Daoy (cell line): ENCODE measurements at regions not wholly inside any gene's neighbourhood (a gene's known extent, or its start where the extent isn't known, plus 50 kb on each side); places are given as distances from the start of the nearest gene placed in this dataset.

Experiments used
- DNase-seq: peaks from one replicate; pipeline ENCODE4 v3.0.0-alpha.2; 2015; ENCODE audit warnings: low read depth

DNA sequence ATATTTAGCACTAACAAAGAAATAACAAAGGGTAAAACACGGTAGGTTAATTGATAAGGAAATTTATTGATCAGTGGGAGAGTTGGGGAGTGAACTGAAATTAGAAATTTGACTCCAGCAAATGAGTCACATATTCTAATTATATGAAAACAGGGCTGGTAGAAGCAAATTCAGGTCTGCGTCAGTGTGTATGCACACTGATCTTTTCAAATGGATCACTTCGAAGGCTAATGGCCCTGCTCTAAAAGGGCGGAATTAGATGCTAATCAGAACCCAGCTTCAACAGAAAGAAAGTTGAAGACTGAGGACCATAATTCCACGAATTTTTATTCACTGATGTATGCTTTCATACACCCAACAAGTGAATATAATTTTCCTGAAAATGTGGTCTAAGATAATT lies 762.4 kb upstream of the DPPA4 start:
- DNase-seq, result no peak

DNA sequence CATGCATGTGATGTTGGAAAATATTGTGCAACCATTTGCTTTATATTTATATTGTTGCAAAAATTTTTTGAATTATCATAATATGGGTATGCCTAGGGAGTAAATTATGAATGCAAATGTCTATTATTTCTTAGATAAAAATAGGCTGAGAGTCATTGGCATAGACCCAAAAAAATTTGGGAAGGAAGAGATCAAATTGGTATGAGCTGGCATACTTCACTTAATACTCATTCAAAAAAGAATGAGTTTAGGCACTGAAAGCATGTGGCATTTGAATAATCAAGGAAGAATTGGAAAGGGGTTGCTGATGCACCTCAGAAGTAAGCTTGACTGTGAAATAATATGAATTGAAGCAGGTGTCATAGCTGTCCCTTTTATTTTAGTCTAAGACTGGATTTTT lies 764.0 kb upstream of the DPPA4 start:
- DNase-seq, result no peak

DNA sequence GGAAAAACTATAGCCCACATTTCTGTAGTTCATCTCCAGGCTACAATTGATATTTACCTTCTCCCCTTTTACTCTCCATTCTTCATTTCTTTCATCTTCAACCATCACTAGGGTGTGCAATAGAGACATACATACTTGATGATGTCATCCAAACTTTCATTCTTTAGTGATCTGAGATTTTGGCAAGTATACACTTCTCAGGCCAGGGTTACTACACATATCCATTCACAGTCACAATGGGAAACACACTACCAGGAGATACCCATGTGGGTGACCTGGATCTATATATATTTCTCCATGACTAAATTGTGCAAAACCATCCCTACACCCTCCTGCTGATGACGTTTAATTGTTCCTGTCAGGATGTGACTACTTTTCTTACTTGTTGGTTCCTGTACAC lies 769.5 kb upstream of the DPPA4 start:
- DNase-seq, result no peak

DNA sequence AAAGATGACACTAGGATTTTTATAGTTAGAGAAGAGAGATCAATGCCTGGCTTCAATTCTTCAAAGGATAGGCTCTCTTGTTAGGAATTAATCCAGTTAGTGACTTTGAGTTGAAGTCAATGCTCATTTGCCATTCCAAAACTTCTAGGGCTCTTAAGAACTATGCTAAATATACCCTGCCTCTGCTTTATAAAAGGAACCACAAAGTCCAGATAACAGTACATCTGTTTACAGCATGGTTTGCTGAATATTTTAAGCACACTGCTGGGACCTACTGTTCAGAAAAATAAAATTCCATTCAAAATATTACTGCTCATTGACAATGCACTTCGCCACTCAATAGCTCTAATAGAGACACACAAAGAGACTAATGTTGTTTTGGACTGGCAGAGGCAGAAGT lies 786.6 kb upstream of the DPPA4 start:
- DNase-seq, result no peak

DNA sequence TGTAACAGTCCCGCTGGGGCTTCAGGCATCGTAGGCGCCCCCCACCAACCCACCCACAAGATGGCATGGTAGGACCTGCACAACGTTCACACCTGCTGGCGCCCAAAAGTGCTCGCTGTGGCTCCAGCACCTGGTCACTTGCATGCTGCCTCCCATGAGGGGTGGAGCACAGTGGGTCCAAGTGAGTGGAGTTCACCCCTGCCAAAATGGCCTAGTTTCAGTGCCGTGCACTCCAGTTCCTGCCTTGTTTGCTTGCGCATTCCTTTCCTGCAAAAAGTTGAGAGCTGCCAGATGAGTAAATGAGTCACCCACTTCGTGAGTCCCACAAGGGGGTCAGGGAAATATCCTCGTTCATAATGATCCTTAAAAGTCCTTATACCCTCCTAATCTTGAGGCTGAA lies 788.7 kb upstream of the DPPA4 start:
- no peak for DNase-seq

DNA sequence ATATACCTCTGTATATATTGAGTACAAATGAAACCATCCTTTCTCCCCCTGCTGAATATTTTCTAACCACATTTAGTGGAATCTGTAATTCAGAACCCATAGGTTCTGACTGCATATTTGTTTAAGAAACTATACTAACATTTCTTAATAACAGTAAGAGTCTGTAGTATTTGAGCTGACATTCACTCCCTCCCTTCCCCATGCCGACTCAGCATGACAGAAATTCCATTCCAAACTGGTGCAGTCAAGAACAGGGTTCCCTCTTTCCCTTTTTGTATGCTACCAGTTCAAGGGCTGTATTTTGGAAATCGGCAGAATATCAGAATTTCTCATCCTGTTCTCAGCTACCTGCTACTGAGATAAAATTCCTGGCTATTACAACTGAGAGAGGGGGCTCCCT lies 796.6 kb upstream of the DPPA4 start:
- no peak for DNase-seq

DNA sequence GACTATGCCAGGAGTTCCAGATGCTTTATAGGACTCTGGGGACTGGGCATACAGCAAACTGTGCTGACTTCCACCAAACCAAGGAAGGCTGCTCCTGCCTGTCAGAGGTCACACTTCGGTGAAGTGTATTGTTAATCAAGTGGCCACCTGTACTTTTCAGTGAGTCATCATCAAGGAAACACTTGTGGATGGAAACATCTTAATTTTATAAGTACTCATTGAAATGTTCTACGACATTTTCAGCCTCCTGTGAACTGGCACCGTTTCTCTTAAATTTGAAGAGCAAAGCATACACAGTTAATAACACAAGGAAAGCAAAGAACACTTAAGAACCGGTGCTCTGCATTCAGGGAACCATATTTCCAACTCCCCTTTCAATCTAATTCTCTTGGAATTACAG lies 801.7 kb upstream of the DPPA4 start:
- no peak for DNase-seq

DNA sequence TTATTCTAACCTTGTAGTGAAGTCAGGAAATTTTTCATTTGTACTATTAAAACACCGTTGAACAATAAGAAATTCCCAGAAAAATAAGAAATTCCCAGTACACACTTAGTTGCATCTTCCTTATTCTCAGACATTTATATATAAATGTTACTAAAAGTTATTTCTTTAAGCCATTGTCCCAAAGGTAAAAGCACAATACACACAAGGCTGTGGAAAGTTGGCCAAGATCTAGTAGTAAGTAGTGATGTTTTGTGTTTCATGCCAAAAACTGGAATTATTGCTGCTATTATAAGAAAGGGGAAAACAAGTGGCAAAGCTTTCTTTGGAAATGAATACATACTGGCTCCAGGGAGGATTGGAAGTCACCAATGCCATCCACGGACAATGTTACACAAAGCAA lies 802.5 kb upstream of the DPPA4 start:
- no peak for DNase-seq

DNA sequence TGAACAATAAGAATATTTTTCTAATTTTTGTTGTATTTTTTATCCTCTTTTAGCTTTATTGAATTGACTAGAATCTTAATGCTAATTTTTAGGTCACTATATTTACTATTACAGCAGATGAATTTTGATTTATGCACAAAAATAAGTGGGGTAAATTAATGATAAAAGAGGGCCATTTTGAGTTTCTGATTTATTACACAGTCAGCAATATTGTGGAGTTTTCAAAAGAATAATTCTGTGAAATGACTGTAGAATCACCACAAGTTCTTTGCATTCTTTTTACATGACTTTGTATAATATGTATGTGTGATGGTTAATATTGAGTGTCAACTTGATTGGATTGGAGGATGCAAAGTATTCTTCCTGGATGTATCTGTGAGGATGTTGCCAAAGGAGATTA lies 812.4 kb upstream of the DPPA4 start:
- no peak for DNase-seq

DNA sequence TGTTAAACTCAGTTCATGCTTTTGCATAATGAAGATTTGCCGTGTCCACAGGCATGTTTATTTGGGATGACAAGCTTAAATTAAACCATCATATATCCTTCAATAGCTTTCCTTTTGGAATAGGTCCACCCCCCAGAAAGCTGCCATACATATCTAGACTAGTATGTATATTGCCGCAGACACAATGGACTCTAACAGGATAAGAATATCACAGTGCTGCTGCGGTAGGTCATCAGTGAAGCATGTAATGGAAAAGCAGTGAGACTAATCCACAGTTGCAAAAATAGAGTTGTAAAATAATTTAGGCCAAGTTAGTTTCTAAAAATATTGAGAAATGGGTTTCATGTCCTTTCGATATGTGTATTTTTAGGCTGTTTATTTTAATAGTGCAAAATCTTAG lies 819.9 kb upstream of the DPPA4 start:
- DNase-seq, result no peak

DNA sequence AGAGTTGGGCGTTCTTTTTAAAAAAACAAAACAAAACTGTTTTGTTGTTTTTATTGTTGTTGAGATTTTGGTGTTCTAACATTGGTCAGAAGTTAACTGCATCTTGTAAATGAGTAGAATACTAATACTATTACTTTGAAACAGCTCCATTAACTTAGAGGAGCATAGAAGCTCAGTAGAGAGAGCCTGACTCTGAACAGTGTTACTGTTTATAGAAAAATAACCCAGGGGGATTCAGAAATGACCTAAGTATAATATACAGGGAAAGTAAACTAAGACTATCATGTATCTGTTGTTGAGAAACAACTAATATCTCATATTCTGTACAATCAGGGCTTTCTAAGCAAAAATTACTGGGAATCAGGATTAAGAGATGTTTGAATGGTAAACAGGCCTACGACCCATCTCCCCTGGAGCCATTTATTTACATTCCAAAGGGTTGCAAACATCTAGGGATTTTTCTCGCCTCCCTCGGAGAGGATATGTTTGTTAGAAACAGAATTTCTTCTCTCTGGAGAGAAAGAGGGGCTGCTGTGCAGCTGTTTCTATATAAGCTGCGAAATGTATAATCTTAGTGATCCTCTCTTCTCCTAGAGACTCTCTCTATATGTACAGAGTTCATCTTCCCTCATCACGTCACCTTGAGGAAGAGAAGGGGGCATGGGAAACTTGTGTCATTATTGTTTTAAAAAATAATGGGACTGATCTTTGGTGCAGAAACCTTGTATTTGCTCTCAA lies 827.5 kb upstream of the DPPA4 start:
- DNase-seq, result no peak

DNA sequence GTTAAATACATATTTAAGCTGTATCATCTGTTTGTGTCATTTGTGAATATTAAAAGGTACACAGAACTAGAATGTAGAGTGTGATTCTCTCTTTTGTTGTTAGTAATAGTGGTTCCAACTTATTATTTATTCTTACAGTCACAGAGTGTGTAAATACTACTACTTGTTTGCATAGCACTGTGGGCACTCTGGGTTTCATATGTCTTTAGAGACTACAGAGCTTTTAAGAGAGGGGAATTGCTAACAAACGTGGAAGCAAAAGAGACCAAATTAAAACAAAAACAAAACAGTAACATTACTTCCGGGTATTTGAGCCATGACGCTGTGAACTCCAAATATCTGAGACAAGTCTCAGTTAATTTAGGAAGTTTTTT lies 828.0 kb upstream of the DPPA4 start:
- DNase-seq, result no peak

DNA sequence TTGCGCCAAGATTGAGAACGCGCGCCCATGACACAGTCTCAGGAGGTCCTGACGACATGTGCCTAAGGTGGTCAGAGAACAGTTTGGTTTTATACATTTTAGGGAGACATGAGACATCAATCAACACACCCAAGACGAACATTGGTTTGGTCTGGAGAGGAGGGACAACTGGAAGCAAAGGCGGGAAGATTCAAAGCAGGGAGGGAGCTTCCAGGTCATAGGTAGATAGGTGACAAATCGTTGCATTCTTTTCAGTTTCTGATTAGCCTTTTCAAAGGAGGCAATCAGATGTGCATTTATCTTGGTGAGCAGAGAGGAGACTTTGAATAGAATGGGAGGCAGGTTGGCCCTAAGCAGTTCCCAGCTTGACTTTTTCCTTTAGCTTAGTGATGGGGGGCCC lies 828.4 kb upstream of the DPPA4 start:
- DNase-seq, result no peak

DNA sequence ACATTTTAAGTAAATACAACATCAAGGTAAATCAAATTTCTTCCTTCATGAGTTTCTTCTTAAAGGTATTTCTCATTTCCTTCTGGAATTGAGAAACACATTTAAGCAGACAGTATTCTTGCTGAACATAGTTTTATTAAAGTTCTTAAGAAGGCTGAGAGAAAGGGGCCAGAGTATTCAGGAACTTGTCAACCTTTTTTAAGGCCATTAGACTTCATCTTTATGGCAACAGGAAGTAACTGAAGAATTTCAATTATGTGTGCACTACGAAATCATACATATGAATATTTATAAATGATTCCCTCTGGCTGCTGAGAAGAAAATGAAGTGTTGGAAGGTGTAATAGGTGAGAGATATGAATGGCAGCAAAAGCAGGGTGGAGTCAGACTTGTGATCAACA lies 829.4 kb upstream of the DPPA4 start:
- no peak for DNase-seq

DNA sequence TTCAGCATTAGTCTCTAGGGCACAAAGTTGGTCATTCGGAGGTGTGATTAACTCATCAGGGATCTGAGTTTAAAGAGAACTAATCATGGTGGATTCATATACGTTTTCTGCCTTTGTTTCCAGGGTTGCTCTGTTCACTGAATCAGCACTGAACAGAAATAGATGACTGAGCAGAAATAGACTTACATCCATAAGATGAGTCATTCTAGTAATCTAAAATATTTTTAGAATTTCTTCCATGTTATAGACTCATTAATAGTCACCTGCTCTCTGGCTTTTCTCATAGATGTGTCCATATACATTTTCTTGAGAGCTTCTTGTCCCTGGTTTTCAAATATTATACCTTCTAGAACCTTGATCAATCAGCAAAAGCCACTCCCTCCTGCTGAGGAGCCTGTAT lies 837.6 kb upstream of the DPPA4 start:
- DNase-seq, result no peak

DNA sequence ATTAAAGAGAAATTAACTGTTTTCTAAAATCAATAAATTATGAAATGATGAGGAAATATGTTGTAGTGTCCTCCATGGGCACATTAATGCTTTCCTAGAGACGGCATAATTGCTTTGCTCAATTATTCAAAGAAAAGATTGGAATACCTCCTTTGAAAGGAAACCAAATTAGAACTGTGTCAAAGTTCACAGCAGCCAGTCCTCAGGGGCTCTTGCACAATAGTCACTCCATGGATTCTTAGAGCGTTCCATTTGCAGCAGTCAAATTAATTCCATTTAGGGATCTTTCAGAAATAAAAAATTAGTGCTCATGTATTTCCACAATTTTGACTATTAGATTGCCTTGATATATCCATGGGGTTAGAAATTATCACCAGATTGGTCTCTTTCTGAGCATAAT lies 841.6 kb upstream of the DPPA4 start:
- no peak for DNase-seq

DNA sequence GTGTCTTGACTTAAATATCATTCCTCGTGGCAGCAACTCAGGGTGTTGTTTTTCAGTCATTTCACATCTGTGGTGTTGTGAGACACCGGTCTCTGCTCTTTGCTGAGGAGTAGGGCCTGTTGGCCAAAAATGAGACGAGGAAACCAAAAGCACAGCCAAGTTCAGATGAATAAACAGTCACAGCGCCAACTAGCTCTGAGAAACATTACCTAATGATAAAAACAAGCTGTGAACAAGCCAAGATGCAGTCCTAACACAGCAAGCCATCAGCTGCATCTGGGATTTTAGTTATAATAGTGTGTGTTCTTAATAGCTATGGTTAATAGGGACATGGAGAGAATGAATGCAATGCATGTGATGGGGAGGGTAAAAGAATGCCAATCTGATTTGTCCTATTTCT lies 843.4 kb upstream of the DPPA4 start:
- DNase-seq, result no peak

DNA sequence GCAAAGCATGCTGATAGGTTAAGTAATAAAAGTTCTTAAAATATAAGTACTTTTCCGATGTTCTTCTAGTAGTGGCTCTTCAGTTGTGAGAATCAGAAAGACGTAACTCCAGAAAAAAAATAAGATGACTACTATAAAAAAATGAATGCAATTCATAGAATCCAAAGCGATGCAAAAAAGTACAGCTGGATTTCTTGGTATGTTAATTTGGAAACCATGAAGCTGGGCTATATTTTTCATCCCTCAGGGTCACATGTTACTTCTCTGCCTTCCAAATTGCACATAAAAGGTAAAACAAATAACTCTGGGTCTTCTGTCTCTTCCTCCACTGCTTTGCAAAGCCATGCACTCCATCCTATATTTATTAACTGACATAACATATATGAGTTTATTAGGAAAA lies 843.9 kb upstream of the DPPA4 start:
- no peak for DNase-seq

DNA sequence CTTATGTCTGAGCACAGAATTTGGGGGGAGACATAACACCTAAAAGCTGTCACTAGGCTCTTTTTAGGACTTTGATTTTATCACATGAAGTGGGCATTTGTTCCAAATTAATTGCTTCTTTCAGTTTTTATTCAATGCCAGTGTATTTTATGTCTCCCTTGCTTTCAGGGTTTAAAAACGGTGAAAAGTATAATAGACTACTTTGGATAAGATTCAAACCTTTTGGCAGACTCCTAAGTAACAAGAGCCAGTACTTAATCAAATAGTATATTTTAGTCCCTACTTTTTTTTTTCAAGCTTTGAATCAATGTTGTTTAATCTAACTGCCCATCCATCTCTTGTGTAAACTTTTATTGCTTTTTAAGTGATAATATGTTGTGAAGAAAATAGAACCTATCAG lies 847.2 kb upstream of the DPPA4 start:
- DNase-seq, result no peak

DNA sequence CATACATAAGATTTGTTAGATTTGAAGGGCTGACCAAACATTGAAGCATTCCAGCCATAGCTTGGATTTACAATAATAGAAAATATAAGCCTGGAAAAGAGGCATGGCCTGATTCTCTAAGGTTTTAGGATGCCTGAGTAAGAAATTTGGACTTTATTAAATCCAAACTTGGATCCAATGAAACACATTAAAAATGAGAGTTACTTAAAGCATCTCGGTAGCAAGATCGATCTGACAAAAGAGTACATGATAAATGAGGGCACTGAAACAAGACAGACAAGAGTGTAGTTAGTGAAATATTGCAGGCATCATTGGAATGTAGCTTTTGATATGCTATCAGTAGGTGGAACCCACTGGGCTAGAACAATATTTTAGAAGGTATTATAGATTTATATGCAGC lies 855.7 kb upstream of the DPPA4 start:
- DNase-seq, result no peak

DNA sequence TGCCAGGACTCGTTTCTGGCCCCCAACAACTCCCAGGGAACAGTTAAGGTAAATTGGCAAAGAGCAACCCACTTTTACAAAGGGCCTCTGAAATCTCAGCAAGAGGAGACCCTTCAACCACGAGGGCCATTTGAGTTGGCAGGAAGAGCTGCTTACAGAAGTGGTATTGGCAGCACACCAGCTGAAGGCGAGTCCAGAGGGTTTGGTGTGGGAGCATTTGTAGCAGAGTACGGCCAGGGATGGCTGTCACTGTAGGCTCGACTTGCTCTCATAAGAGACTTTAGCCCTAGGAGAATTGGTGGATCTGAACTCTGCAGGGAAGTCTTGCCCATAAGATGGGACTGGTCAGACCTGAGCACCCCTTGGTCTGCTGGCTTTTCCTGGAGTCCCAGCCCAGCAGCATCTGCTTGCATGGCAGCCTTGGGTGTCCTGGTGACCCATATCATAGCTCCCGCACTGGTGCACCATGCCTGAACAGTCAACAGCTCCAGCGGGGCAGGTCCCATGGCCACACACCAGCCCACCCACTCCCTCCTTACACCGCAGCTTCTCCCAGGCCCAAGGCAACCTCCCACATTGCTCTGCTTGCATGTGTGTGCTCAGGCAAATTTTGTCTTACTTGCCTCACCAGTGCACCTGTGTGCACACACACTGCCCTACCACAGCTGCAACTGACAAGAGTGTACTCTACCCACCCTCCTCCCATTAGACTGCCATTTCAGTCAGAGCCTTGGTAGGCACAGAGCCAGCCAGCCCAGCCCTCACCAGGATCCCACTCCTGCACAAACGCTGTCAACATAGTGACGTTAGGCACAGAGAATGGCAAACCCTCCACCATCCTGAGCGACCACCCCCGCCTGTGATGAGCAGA lies 861.6 kb upstream of the DPPA4 start:
- no peak for DNase-seq

DNA sequence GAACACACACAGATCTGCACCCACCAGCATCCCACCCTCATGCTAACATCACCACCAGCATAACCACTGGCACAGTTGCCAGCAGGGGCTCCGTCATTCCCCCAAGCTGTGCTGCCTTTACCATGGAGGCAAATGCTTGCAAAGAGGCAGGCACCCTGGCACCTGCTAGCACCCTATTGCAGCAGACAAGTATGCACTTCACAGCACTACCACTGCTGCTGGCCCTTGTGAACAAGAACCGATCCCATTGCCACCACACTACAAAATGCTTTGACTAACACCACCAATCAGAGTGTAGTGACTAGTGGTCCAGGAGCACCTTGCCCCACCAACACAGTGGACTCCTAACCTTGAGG lies 862.2 kb upstream of the DPPA4 start:
- no peak for DNase-seq

DNA sequence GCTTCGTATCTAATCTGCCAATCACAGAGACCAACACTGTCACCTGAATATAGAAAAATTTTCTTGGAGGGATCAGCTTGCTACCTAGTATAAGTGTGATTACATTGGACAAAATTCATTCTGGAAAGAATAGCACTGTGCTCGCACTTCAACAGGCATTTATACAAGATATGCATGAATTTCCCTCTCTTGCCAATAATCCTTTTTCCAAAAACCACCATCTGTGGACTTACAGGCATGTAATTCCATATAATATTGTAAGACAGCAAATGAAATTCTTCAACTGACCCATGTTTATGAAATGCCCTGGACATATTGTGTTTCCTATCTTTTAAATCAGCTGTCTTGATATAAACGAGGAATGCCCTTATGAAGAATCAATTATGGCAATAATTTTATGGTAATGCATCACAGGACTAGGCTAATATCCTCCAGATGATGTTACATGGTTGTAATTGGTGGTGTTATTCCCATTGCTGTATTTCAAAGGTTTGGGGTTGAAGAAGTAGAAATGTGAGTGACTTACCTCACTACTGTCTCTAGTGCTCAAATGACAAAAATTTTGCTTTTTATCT lies 861.4 kb upstream of the NECTIN3 start:
- no peak for DNase-seq
